HCT116 (cell line): ENCODE measurements at regions not wholly inside any gene's neighbourhood (a gene's known extent, or its start where the extent isn't known, plus 50 kb on each side); places are given as distances from the start of the nearest gene placed in this dataset.
A peak's percentile ranks its signal among the peaks of the same experiment; 100 is the strongest.
"Not testable (repeated sequence)": the region's sequence is repeated elsewhere in the genome, so short reads cannot be mapped to it uniquely, and the experiment has no call there.

ENCODE experiments used
- ATAC-seq: fragments of 200-7000 bp; cut with Tn5 transposase; 2 replicates; pipeline ENCODE4 v1.9.1; 2020; ENCODE audit warnings: mild to moderate bottlenecking, moderate library complexity
- BruUV-seq: library from RNA; stranded (reverse); fragments of 400-500 nt; replicated peaks from 2 replicates; lab custom pipeline; 2021; lab: Mats Ljungman, UMichigan
- CTCF ChIA-PET: fragments of 300-600 bp; sonication (Branson Sonifier 250); formaldehyde crosslinking; loops from one replicate; lab custom pipeline; 2021; ENCODE audit warnings: antibody characterized with exemption; lab: Charles Lee
- POLR2A ChIA-PET: fragments of 300-600, 350-600 bp; sonication (Branson Sonifier 250); formaldehyde crosslinking; loops from one replicate; lab custom pipeline; 2021; ENCODE audit warnings: antibody characterized with exemption; lab: Charles Lee
- RAD21 ChIA-PET, 2 experiments: fragments of 300-600 bp; sonication (Branson Sonifier 250); formaldehyde crosslinking; loops; one replicate each; lab custom pipeline; 2023; ENCODE audit warnings: low total read pairs in 2 of 2; ENCODE audit not compliant: uncharacterized antibody in 2 of 2, unreplicated experiment in 2 of 2, low non-redundant PET in 1 of 2; lab: Charles Lee
- DNase-seq: peaks from one replicate; pipeline ENCODE4 v3.0.0-alpha.2; 2010; ENCODE audit warnings: low read depth, low spot score
- H2AFZ ChIP-seq: fragments of 200-600 bp; shearing (Covaris generic), sonication (generic); 2 replicates; pipeline ENCODE4 v1.6.1; 2017; ENCODE audit warnings: low read depth, mixed run types, mixed read lengths, antibody characterized with exemption, low read length; ENCODE audit not compliant: poor library complexity, severe bottlenecking
- H3K27ac ChIP-seq: 2 replicates; pipeline ENCODE4 v1.5.1; 2012; ENCODE audit warnings: low read depth, low read length
- H3K27me3 ChIP-seq: fragments of 200-600 bp; sonication (generic); 2 replicates; pipeline ENCODE4 v1.6.1; 2016; ENCODE audit warnings: mixed run types, low read length, mixed read lengths; ENCODE audit not compliant: insufficient read depth
- H3K36me3 ChIP-seq, 2 experiments: fragments of 200-500 bp in 1 of 2; fragments of 200-600 bp in 1 of 2; sonication (Bioruptor generic) in 1 of 2; sonication (generic) in 1 of 2; 2 replicates each; pipeline versions ENCODE4 v1.5.1 to v1.6.1; 2014 to 2016; ENCODE audit warnings: low read length in 2 of 2, inconsistent platforms in 1 of 2, mixed read lengths in 1 of 2, mixed run types in 1 of 2; ENCODE audit not compliant: insufficient read depth in 2 of 2, control insufficient read depth in 1 of 2
- H3K4me1 ChIP-seq, 2 experiments: fragments of 200-600 bp in 1 of 2; sonication (generic) in 1 of 2; 2 replicates each; pipeline versions ENCODE4 v1.5.1 to v1.6.1; 2012 to 2017; ENCODE audit warnings: low read length in 2 of 2, inconsistent platforms in 1 of 2, mild to moderate bottlenecking in 1 of 2, mixed read lengths in 1 of 2, mixed run types in 1 of 2, moderate library complexity in 1 of 2; ENCODE audit not compliant: insufficient read depth in 2 of 2, control insufficient read depth in 1 of 2
- H3K4me2 ChIP-seq: fragments of 200-600 bp; sonication (generic); 2 replicates; pipeline ENCODE4 v1.6.1; 2017; ENCODE audit warnings: mixed run types, low read length, mixed read lengths
- H3K4me3 ChIP-seq, 2 experiments: fragments of 200-600 bp in 1 of 2; sonication (generic) in 1 of 2; replicated peaks in 1 of 2; 2 replicates each; pipeline ENCODE4 v1.5.1; 2011 to 2016; ENCODE audit warnings: low read length in 2 of 2, control low read depth in 1 of 2, low read depth in 1 of 2, mild to moderate bottlenecking in 1 of 2, mixed read lengths in 1 of 2, mixed run types in 1 of 2
- H3K79me2 ChIP-seq: fragments of 200-600 bp; sonication (generic); 2 replicates; pipeline ENCODE4 v1.6.1; 2017; ENCODE audit warnings: mild to moderate bottlenecking, mixed run types, low read length, moderate library complexity, mixed read lengths; ENCODE audit not compliant: insufficient read depth
- H3K9ac ChIP-seq: fragments of 200-600 bp; sonication (generic); 2 replicates; pipeline ENCODE4 v1.6.1; 2016; ENCODE audit warnings: low read length, mixed read lengths
- H3K9me2 ChIP-seq: fragments of 200-600 bp; sonication (generic), shearing (Covaris generic); 2 replicates; pipeline ENCODE4 v1.6.1; 2017; ENCODE audit warnings: mixed run types, mild to moderate bottlenecking, moderate library complexity; ENCODE audit not compliant: insufficient read depth
- H3K9me3 ChIP-seq, 2 experiments: fragments of 200-500 bp in 1 of 2; fragments of 200-600 bp in 1 of 2; sonication (Bioruptor generic) in 1 of 2; sonication (generic) in 1 of 2; 2 replicates each; pipeline ENCODE4 v1.6.1; 2014 to 2017; ENCODE audit warnings: low read length in 2 of 2, mixed read lengths in 2 of 2, inconsistent platforms in 1 of 2, low read depth in 1 of 2, mild to moderate bottlenecking in 1 of 2, mixed run types in 1 of 2, moderate library complexity in 1 of 2; ENCODE audit not compliant: control insufficient read depth in 1 of 2, insufficient read depth in 1 of 2
- H4K20me1 ChIP-seq: fragments of 200-600 bp; sonication (generic), shearing (Covaris generic); 2 replicates; pipeline ENCODE4 v1.6.1; 2017; ENCODE audit warnings: mixed run types, mild to moderate bottlenecking, moderate library complexity; ENCODE audit not compliant: insufficient read depth
- ATF3 ChIP-seq: IDR thresholded peaks from 2 replicates; pipeline ENCODE4 v1.6.1; 2012
- CEBPB ChIP-seq: IDR thresholded peaks from 2 replicates; pipeline ENCODE4 v1.6.1; 2012; ENCODE audit warnings: low read depth
- EZH2 ChIP-seq: fragments of 200-600 bp; sonication (generic); IDR thresholded peaks from 2 replicates; pipeline ENCODE4 v1.6.1; 2017; ENCODE audit warnings: antibody characterized with exemption, mixed run types
- EZH2phosphoT487 ChIP-seq: fragments of 200-600 bp; IDR thresholded peaks from 2 replicates; pipeline ENCODE4 v1.6.1; 2018; ENCODE audit warnings: antibody characterized with exemption, borderline replicate concordance
- FOSL1 ChIP-seq: IDR thresholded peaks from 2 replicates; pipeline ENCODE4 v1.6.1; 2012; ENCODE audit warnings: low read depth
- JUND ChIP-seq: IDR thresholded peaks from 2 replicates; pipeline ENCODE4 v1.6.1; 2012
- MAX ChIP-seq: IDR thresholded peaks from 2 replicates; pipeline ENCODE4 v1.6.1; 2012
- POLR2A ChIP-seq: IDR thresholded peaks from 2 replicates; pipeline ENCODE4 v1.7.0; 2011; ENCODE audit warnings: borderline replicate concordance; ENCODE audit not compliant: insufficient read depth, insufficient read length; ENCODE audit errors: extremely low read depth
- POLR2AphosphoS5 ChIP-seq: IDR thresholded peaks from 2 replicates; pipeline ENCODE4 v1.6.1; 2011; ENCODE audit warnings: mild to moderate bottlenecking, low read depth, low read length, moderate library complexity
- RAD21 ChIP-seq: IDR thresholded peaks from 2 replicates; pipeline ENCODE4 v1.6.1; 2012; ENCODE audit warnings: low read depth, mild to moderate bottlenecking
- TCF7L2 ChIP-seq: IDR thresholded peaks from 2 replicates; pipeline ENCODE4 v1.7.0; 2011; ENCODE audit warnings: borderline replicate concordance, inconsistent platforms; ENCODE audit not compliant: insufficient read depth, insufficient read length; ENCODE audit errors: extremely low read depth
- ZBTB33 ChIP-seq: IDR thresholded peaks from 2 replicates; pipeline ENCODE4 v1.6.1; 2011; ENCODE audit warnings: mild to moderate bottlenecking, low read length, moderate library complexity; ENCODE audit not compliant: insufficient replicate concordance; ENCODE audit errors: extremely low read depth
- ZFX ChIP-seq: fragments of 450-650 bp; IDR thresholded peaks from 2 replicates; pipeline ENCODE4 v1.6.1; 2017
- intact Hi-C: fragments of 100-400 bp; cut with micrococcal nuclease; formaldehyde crosslinking; loops from 2 replicates; pipeline ENCODE4 v1.10.0; 2022

DNA sequence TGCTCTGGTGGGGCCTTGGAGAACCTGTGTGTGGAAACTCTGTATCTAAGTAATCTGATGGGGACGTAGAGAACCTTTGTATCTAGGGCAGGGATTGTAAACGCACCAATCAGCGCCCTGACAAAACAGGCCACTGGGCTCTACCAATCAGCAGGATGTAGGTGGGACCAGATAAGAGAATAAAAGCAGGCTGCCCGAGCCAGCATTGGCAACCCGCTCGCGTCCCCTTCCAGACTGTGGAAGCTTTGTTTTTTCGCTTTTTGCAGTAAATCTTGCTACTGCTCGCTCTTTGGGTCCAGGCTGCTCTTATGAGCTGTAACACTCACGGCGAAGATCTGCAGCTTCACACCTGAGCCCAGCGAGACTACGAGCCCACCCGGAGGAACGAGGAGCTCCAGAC, 299.3 kb downstream of the SLC7A11 start:
- H4K20me1 ChIP-seq, H3K27me3 ChIP-seq, RAD21 ChIA-PET, POLR2A ChIA-PET, H3K9me2 ChIP-seq, H3K9ac ChIP-seq, ATAC-seq, H3K79me2 ChIP-seq, H2AFZ ChIP-seq, H3K4me2 ChIP-seq, H3K36me3 ChIP-seq, H3K4me1 ChIP-seq, intact Hi-C loops, H3K9me3 ChIP-seq, H3K4me3 ChIP-seq, H3K27ac ChIP-seq, BruUV-seq, DNase-seq, CTCF ChIA-PET: not testable (repeated sequence)

DNA sequence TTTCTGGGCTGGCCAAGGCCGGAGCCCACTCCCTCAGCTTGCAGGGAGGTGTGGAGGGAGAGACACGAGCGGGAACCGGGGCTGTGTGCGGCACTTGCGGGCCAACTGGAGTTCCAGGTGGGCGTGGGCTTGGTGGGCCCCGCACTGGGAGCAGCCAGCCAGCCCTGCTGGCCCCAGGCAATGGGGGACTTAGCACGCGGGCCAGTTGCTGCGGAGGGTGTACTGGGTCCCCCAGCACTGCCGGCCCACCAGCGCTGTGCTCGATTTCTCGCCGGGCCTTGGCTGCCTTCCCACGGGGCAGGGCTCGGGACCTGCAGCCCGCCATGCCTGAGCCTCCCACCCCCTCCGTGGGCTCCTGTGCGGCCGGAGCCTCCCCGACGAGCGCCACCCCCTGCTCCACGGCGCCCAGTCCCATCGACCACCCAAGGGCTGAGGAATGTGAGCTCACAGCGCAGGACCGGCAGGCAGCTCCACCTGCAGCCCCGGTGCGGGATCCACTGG, 300.1 kb downstream of the SLC7A11 start:
- CTCF ChIA-PET, BruUV-seq, H3K4me1 ChIP-seq, H3K9me3 ChIP-seq, RAD21 ChIA-PET, H3K9me2 ChIP-seq, H3K27ac ChIP-seq, H3K4me3 ChIP-seq, H3K36me3 ChIP-seq, H3K79me2 ChIP-seq, ATAC-seq, DNase-seq, POLR2A ChIA-PET, H3K9ac ChIP-seq, H4K20me1 ChIP-seq, H3K27me3 ChIP-seq, H2AFZ ChIP-seq, H3K4me2 ChIP-seq, intact Hi-C loops: not testable (repeated sequence)

DNA sequence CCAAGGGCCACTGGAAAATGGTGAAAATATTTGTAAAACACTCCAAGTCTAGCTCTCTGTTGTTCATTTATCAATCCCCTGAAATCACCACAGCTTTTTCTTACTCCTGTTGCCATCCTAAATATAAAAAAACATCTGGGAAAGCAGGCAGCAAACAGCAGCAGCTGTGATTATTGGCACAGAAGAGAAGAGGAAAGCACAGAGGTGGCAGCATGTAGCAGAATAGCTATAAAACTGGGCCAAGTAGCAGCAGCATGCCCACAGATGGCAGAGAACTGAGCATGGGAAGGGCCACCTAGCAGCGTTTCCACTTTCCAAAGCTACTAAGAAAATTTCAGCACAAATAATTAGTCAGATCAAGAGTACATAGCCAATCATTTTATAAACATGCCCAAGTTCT, 307.2 kb downstream of the SLC7A11 start:
- H3K27ac ChIP-seq: no peak overlapping the region
- peak overlapping the region; percentile 39 for H2AFZ ChIP-seq
- H3K9ac ChIP-seq: no peak overlapping the region
- TF ChIP-seq JUND: no peak
- no peak for TF ChIP-seq ATF3
- no peak for TF ChIP-seq TCF7L2
- TF ChIP-seq MAX: no peak
- no peak for TF ChIP-seq FOSL1
- no peak for TF ChIP-seq ZFX
- TF ChIP-seq EZH2: no peak
- no peak for TF ChIP-seq CEBPB
- no peak for TF ChIP-seq ZBTB33
- no peak for TF ChIP-seq POLR2A
- no peak for TF ChIP-seq RAD21
- TF ChIP-seq POLR2AphosphoS5: no peak
- TF ChIP-seq EZH2phosphoT487: no peak
- ChIA-PET RAD21 (no interaction called here), CTCF (interaction anchor here (1.3 kb wide), 1 partner anchor 9 kb away, joined by 3 read pairs; no protein-coding TSS in a partner anchor), POLR2A (no interaction called here)
- DNase-seq (no peak), ATAC-seq (no peak)
- H3K9me2 ChIP-seq: no peaks in the 10 kb centered on the region
- intact Hi-C loops: no loop called here
- H3K4me1 ChIP-seq: no peaks in the 10 kb centered on the region
- BruUV-seq: no TSS peak
- H4K20me1 ChIP-seq: no peaks in the 10 kb centered on the region
- H3K36me3 ChIP-seq: no peaks in the 10 kb centered on the region
- no peak overlapping the region for H3K4me3 ChIP-seq
- H3K27me3 ChIP-seq: no peaks in the 10 kb centered on the region
- H3K79me2 ChIP-seq: no peaks in the 10 kb centered on the region
- no peak overlapping the region for H3K4me2 ChIP-seq
- no peaks in the 10 kb centered on the region for H3K9me3 ChIP-seq
